A549 (cell line): ENCODE measurements at regions not wholly inside any gene's neighbourhood (a gene's known extent, or its start where the extent isn't known, plus 50 kb on each side); places are given as distances from the start of the nearest gene placed in this dataset.

Experiments
- ATAC-seq, 2 experiments: fragments of 200-7000 bp in 1 of 2; fragments of >200 bp in 1 of 2; cut with Nextera tagmentation in 1 of 2; cut with Tn5 transposase in 1 of 2; 3 replicates each; pipeline versions ENCODE4 v1.8.0 to v1.9.1; 2018 to 2020; ENCODE audit warnings: mild to moderate bottlenecking in 1 of 2, moderate library complexity in 1 of 2
- CTCF ChIA-PET: fragments of 300-600 bp; sonication (Branson Sonifier 250); formaldehyde crosslinking; extraction: SDS; loops from one replicate; lab custom pipeline; 2021; ENCODE audit warnings: antibody characterized with exemption, inconsistent platforms; lab: Yijun Ruan, JAX
- POLR2A ChIA-PET: fragments of 350-600 bp; formaldehyde crosslinking; extraction: SDS; loops from one replicate; lab custom pipeline; 2021; ENCODE audit warnings: antibody characterized with exemption, inconsistent platforms; lab: Yijun Ruan, JAX
- DNase-seq, 2 experiments: peaks; one replicate each; pipeline versions ENCODE4 v3.0.0 to v3.0.0-alpha.2; 2011 to 2016; ENCODE audit warnings: low read depth in 1 of 2, low spot score in 1 of 2
- FAIRE-seq: peaks from 2 replicates; lab custom pipeline; 2011; peaks lifted over from hg19 to GRCh38; lab: Jason Lieb, UNC
- H3K27ac ChIP-seq, 2 experiments: fragments of >200 bp; sonication (Bioruptor Twin); formaldehyde crosslinking; 3 replicates each; pipeline ENCODE4 v1.5.1; 2016 to 2017
- H3K4me1 ChIP-seq: fragments of >200 bp; sonication (Bioruptor Twin); formaldehyde crosslinking; 3 replicates; pipeline ENCODE4 v1.6.1; 2016
- H3K4me2 ChIP-seq: fragments of >200 bp; sonication (Bioruptor Twin); formaldehyde crosslinking; 3 replicates; pipeline ENCODE4 v1.6.1; 2016
- H3K4me3 ChIP-seq: fragments of >200 bp; sonication (Bioruptor Twin); formaldehyde crosslinking; 3 replicates; pipeline ENCODE4 v1.5.1; 2016
- H3K9me3 ChIP-seq: fragments of >200 bp; sonication (Bioruptor Twin); formaldehyde crosslinking; 3 replicates; pipeline ENCODE4 v1.6.1; 2016
- BCL3 ChIP-seq: fragments of >200 bp; sonication (Bioruptor Twin); formaldehyde crosslinking; IDR thresholded peaks from 3 replicates; pipeline ENCODE4 v1.6.1; 2016
- CBX8 ChIP-seq: fragments of 200-600 bp; sonication (generic); IDR thresholded peaks from 2 replicates; pipeline ENCODE4 v1.6.1; 2016
- E2F6 ChIP-seq: IDR thresholded peaks from 2 replicates; pipeline ENCODE4 v1.6.1; 2012; ENCODE audit warnings: low read depth, borderline replicate concordance
- ESRRA ChIP-seq: fragments of 150-350 bp; IDR thresholded peaks from 2 replicates; pipeline ENCODE4 v1.6.1; 2014; ENCODE audit warnings: mild to moderate bottlenecking, low read length, borderline replicate concordance
- FOXS1 ChIP-seq: fragments of 250-450 bp; sonication (Bioruptor Pico); IDR thresholded peaks from 2 replicates; pipeline ENCODE4 v1.5.0; 2020; ENCODE audit warnings: mild to moderate bottlenecking, moderate library complexity
- HDAC2 ChIP-seq: fragments of 200-600 bp; sonication (generic); IDR thresholded peaks from 2 replicates; pipeline ENCODE4 v1.6.1; 2016
- HOXA7 ChIP-seq: fragments of 250-450 bp; sonication (Bioruptor Pico); IDR thresholded peaks from 2 replicates; pipeline ENCODE4 v1.5.0; 2020; ENCODE audit warnings: mild to moderate bottlenecking, moderate library complexity
- HOXB13 ChIP-seq: fragments of 250-450 bp; sonication (Bioruptor Pico); IDR thresholded peaks from 2 replicates; pipeline ENCODE4 v1.5.0; 2020; ENCODE audit warnings: low read depth, mild to moderate bottlenecking, moderate library complexity
- JUN ChIP-seq, 2 experiments: fragments of >200 bp; sonication (Bioruptor Twin); formaldehyde crosslinking; IDR thresholded peaks; 2 replicates in 1 of 2; 3 replicates in 1 of 2; pipeline ENCODE4 v1.6.1; 2016 to 2017
- JUNB ChIP-seq: fragments of >200 bp; sonication (Bioruptor Twin); formaldehyde crosslinking; IDR thresholded peaks from 2 replicates; pipeline ENCODE4 v1.6.1; 2016
- KDM1A ChIP-seq: fragments of 200-600 bp; sonication (generic); IDR thresholded peaks from 2 replicates; pipeline ENCODE4 v1.6.1; 2016; ENCODE audit warnings: low read depth, mild to moderate bottlenecking
- KDM5A ChIP-seq: fragments of 200-600 bp; sonication (generic); IDR thresholded peaks from 2 replicates; pipeline ENCODE4 v1.6.1; 2016; ENCODE audit warnings: antibody characterized with exemption, mild to moderate bottlenecking
- MAZ ChIP-seq: fragments of 150-350 bp; IDR thresholded peaks from 2 replicates; pipeline ENCODE4 v1.6.1; 2014; ENCODE audit warnings: antibody characterized with exemption, low read depth, low read length, borderline replicate concordance
- MYC ChIP-seq: IDR thresholded peaks from 2 replicates; pipeline ENCODE4 v1.6.1; 2012; ENCODE audit warnings: mild to moderate bottlenecking, inconsistent platforms, low read length, improper control_type of control experiment, borderline replicate concordance
- NPAS2 ChIP-seq: fragments of 250-450 bp; sonication (Bioruptor Pico); IDR thresholded peaks from 2 replicates; pipeline ENCODE4 v1.8.0; 2022; ENCODE audit warnings: mild to moderate bottlenecking, moderate library complexity, borderline replicate concordance
- PBX3 ChIP-seq: IDR thresholded peaks from 2 replicates; pipeline ENCODE4 v1.6.1; 2012
- PHF8 ChIP-seq: fragments of 200-600 bp; sonication (generic); IDR thresholded peaks from 2 replicates; pipeline ENCODE4 v1.6.1; 2016; ENCODE audit warnings: low read depth, mild to moderate bottlenecking, antibody characterized with exemption, moderate library complexity, borderline replicate concordance
- POLR2A ChIP-seq: IDR thresholded peaks from 2 replicates; pipeline ENCODE4 v1.6.1; 2012; ENCODE audit warnings: mild to moderate bottlenecking, low read length
- POLR2AphosphoS2 ChIP-seq: conservative IDR thresholded peaks from 2 replicates; pipeline ENCODE4 v1.6.1; 2012; ENCODE audit warnings: low read length, improper control_type of control experiment, inconsistent platforms
- RCOR1 ChIP-seq: fragments of 150-350 bp; IDR thresholded peaks from 2 replicates; pipeline ENCODE4 v1.6.1; 2014; ENCODE audit warnings: antibody characterized with exemption, low read length, low read depth
- RFX5 ChIP-seq: fragments of 450-650 bp; IDR thresholded peaks from 2 replicates; pipeline ENCODE4 v1.7.1; 2014; ENCODE audit warnings: antibody characterized with exemption, mild to moderate bottlenecking, moderate library complexity
- ZFP36 ChIP-seq: fragments of 450-650 bp; IDR thresholded peaks from 2 replicates; pipeline ENCODE4 v1.6.1; 2014; ENCODE audit warnings: borderline replicate concordance; ENCODE audit not compliant: partially characterized antibody
- WGBS: methylation state at CpG from one replicate; pipeline ENCODE4 v1.1.6; 2017; ENCODE audit errors: missing lambda C conversion rate; 5-methylcytosine and 5-hydroxymethylcytosine counted together
- TF ChIP-seq, protein P1 (sequence below): fragments of 250-450 bp; sonication (Bioruptor Pico); IDR thresholded peaks from 2 replicates; pipeline ENCODE4 v1.5.0; 2020; ENCODE audit warnings: low read depth, mild to moderate bottlenecking, moderate library complexity
- TF ChIP-seq, protein P2 (sequence below): fragments of 250-450 bp; sonication (Bioruptor Pico); IDR thresholded peaks from 2 replicates; pipeline ENCODE4 v1.5.0; 2021; ENCODE audit warnings: mild to moderate bottlenecking, moderate library complexity, borderline replicate concordance
- TF ChIP-seq, protein P3 (sequence below): fragments of 200-600 bp; sonication (generic); IDR thresholded peaks from 2 replicates; pipeline ENCODE4 v1.6.1; 2016; ENCODE audit warnings: antibody characterized with exemption, mild to moderate bottlenecking, moderate library complexity

DNA sequence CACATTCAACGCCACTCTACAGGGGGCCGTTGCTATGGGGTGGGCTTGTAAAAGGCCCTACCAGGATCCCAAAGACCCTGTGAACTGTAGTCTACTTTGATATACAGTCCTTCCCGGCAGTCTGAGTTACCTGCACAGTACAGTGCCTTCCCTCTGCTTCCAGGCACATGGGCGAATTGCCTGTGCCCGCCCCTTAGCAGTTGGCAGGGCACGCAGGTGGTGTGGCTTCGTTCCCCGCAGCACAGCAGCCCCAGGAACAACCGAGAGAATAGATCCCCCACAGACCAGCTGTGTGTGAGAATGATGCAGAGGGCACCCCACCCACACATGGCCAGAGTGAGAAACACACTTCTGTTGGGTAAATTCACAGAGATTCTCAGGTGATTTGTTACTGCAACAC, 60.6 kb downstream of the MRPL57 start:
- Histone ChIP-seq H3K4me1 (no peaks in the 10 kb centered on the region), H3K4me2 (no peak overlapping the region), H3K9me3 (no peaks in the 10 kb centered on the region; the same call in 2 of the 3 replicates), H3K4me3 (no peak overlapping the region), H3K27ac (no peak overlapping the region)
- CTCF ChIA-PET, result interaction anchor here (1.1 kb wide), 1 partner anchor 11 kb away, joined by 3 read pairs; no protein-coding TSS in a partner anchor
- ATAC-seq (no peak), DNase-seq (no peak), FAIRE-seq (no peak)
- TF ChIP-seq RFX5 (no peak), PHF8 (no peak), HOXA7 (CRISPR knock-in tag) (no peak), MAZ (no peak), HDAC2 (no peak), PBX3 (no peak), MYC (no peak), POLR2A (no peak), ZFP36 (no peak), KDM5A (no peak), JUNB (no peak)
- TF ChIP-seq, protein P1, sequence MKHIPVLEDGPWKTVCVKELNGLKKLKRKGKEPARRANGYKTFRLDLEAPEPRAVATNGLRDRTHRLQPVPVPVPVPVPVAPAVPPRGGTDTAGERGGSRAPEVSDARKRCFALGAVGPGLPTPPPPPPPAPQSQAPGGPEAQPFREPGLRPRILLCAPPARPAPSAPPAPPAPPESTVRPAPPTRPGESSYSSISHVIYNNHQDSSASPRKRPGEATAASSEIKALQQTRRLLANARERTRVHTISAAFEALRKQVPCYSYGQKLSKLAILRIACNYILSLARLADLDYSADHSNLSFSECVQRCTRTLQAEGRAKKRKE, result no peak
- TF ChIP-seq, protein P2, sequence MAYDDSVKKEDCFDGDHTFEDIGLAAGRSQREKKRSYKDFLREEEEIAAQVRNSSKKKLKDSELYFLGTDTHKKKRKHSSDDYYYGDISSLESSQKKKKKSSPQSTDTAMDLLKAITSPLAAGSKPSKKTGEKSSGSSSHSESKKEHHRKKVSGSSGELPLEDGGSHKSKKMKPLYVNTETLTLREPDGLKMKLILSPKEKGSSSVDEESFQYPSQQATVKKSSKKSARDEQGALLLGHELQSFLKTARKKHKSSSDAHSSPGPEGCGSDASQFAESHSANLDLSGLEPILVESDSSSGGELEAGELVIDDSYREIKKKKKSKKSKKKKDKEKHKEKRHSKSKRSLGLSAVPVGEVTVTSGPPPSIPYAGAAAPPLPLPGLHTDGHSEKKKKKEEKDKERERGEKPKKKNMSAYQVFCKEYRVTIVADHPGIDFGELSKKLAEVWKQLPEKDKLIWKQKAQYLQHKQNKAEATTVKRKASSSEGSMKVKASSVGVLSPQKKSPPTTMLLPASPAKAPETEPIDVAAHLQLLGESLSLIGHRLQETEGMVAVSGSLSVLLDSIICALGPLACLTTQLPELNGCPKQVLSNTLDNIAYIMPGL (CRISPR knock-in tag), result no peak
- POLR2A ChIA-PET, result no interaction called here
- WGBS, result 51% methylated on average over 9 of the region's 9 CpGs

GRCh38 chr13:21238267-21238666, 61.8 kb downstream of the MRPL57 start:
- 1% methylated on average over 2 of the region's 2 CpGs for whole genome bisulfite sequencing
- no peak for TF ChIP-seq ZFP36
- TF ChIP-seq E2F6, result no peak
- TF ChIP-seq HOXB13 (CRISPR knock-in tag), result no peak
- no peak for TF ChIP-seq PHF8
- TF ChIP-seq RCOR1, result no peak
- no peak for TF ChIP-seq NPAS2 (CRISPR knock-in tag)
- TF ChIP-seq JUN (IDR thresholded peaks at IDR 0.05), result no peak
- no peak for TF ChIP-seq JUNB
- TF ChIP-seq BCL3, result no peak
- TF ChIP-seq, protein P2 (CRISPR knock-in tag), result no peak
- no peak for TF ChIP-seq ESRRA
- TF ChIP-seq FOXS1 (CRISPR knock-in tag), result no peak
- TF ChIP-seq POLR2AphosphoS2, result no peak
- TF ChIP-seq, protein P1, result no peak
- no peak for TF ChIP-seq KDM1A
- TF ChIP-seq, protein P3, sequence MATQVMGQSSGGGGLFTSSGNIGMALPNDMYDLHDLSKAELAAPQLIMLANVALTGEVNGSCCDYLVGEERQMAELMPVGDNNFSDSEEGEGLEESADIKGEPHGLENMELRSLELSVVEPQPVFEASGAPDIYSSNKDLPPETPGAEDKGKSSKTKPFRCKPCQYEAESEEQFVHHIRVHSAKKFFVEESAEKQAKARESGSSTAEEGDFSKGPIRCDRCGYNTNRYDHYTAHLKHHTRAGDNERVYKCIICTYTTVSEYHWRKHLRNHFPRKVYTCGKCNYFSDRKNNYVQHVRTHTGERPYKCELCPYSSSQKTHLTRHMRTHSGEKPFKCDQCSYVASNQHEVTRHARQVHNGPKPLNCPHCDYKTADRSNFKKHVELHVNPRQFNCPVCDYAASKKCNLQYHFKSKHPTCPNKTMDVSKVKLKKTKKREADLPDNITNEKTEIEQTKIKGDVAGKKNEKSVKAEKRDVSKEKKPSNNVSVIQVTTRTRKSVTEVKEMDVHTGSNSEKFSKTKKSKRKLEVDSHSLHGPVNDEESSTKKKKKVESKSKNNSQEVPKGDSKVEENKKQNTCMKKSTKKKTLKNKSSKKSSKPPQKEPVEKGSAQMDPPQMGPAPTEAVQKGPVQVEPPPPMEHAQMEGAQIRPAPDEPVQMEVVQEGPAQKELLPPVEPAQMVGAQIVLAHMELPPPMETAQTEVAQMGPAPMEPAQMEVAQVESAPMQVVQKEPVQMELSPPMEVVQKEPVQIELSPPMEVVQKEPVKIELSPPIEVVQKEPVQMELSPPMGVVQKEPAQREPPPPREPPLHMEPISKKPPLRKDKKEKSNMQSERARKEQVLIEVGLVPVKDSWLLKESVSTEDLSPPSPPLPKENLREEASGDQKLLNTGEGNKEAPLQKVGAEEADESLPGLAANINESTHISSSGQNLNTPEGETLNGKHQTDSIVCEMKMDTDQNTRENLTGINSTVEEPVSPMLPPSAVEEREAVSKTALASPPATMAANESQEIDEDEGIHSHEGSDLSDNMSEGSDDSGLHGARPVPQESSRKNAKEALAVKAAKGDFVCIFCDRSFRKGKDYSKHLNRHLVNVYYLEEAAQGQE, result no peak
- TF ChIP-seq CBX8, result no peak

More at GRCh38 chr13:21238267-21238666, 61.8 kb downstream of the MRPL57 start:
- ChIA-PET CTCF (interaction anchor here (1.1 kb wide), 1 partner anchor 9 kb away, joined by 3 read pairs; no protein-coding TSS in a partner anchor), POLR2A (no interaction called here)
- ATAC-seq (no peak), DNase-seq (no peak), FAIRE-seq (no peak)
- Histone ChIP-seq H3K4me2 (no peak overlapping the region), H3K27ac (no peak overlapping the region), H3K9me3 (no peaks in the 10 kb centered on the region; the same call in 2 of the 3 replicates), H3K4me1 (no peaks in the 10 kb centered on the region), H3K4me3 (no peak overlapping the region)
